ENCODE measurements at regions not wholly inside any gene's neighbourhood (a gene's known extent, or its start where the extent isn't known, plus 50 kb on each side); places are given as distances from the start of the nearest gene placed in this dataset.
"Not testable (repeated sequence)": the region's sequence is repeated elsewhere in the genome, so short reads cannot be mapped to it uniquely, and the experiment has no call there.

GRCh38 chr4:63063760-63064159 lies 1345.5 kb downstream of the TECRL start:
- DNase-seq (ENCODE audit: low read depth) = no peak

GRCh38 chr4:63062891-63063290 lies 1346.4 kb downstream of the TECRL start:
- not testable (repeated sequence) for DNase-seq (ENCODE audit: low read depth)

GRCh38 chr4:63049726-63050125 lies 1359.5 kb downstream of the TECRL start:
- no peak for DNase-seq (ENCODE audit: low read depth)

DNA sequence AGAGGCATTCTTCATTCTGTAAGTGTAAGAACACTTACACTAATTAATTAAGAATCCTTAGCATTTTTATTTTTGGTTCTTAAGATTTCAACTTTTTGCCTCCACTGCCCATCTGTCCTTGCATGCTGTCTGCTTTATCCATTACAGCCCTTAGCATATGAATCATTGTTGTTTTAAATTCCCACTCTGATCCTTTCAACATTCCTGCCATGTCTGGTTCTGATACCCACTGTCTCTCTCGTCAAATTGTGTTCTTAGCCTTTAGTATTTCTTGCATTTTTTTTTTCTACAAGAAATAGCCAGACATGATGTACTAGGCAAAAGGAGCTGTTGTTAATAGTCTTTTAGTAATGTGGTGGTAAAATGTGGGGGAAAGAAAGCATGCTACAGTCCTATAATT lies 1360.0 kb downstream of the TECRL start:
- no peak for DNase-seq (ENCODE audit: low read depth)

GRCh38 chr4:63036159-63036866 lies 1372.9 kb downstream of the TECRL start:
- DNase-seq (ENCODE audit: low read depth) = no peak

GRCh38 chr4:63029380-63029779 lies 1379.9 kb downstream of the TECRL start:
- DNase-seq (ENCODE audit: low read depth) = no peak

- no peak for DNase-seq (ENCODE audit: low read depth)
Measured at GRCh38 chr4:63020661-63021060, 1388.6 kb downstream of the TECRL start.

GRCh38 chr4:63017300-63017699 lies 1392.0 kb downstream of the TECRL start:
- no peak for DNase-seq (ENCODE audit: low read depth)

DNA sequence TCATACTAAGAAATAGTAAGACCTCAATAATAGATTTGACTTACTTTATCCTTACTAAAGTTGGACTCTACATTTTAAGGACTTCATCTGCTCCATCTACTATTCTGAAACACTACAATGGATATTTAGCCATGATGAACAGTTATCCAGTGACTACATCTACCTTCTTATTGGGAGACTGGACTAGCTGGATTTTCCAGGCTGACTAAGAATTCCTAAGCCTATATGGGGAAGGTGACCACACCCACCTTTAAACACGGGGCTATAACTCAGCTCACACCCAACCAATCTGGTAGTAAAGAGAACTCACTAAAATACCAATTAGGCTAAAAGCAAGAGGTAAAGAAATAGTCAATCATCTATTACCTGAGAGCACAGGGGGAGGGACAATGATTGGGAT lies 1438.4 kb downstream of the TECRL start:
- no peak for DNase-seq (ENCODE audit: low read depth)

GRCh38 chr4:62960415-62960814 lies 1448.8 kb downstream of the TECRL start:
- no peak for DNase-seq (ENCODE audit: low read depth)

DNA sequence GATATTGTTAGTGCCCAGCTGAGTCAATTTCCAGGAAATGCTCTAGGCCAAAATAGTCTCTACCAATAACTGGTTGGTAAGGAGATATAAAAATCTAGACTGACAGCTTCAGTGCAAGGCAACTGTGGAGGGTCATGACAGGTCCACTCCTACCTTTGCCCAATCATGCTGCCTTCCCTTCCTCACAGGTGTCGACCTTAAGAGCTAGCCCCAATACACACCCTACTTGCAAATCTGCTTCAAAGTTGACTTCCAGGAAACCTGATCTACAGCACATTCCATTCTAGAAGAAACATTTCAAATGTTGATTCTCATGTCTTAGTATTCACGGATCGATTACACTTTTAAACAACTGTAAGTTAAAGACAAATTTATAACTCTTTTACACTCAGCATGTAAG lies 1455.5 kb downstream of the TECRL start:
- DNase-seq (ENCODE audit: low read depth) = no peak

GRCh38 chr4:62952366-62952765 lies 1456.9 kb downstream of the TECRL start:
- DNase-seq (ENCODE audit: low read depth) = no peak

- no peak for DNase-seq (ENCODE audit: low read depth)
Measured at GRCh38 chr4:62948108-62948507, 1461.1 kb downstream of the TECRL start.

DNA sequence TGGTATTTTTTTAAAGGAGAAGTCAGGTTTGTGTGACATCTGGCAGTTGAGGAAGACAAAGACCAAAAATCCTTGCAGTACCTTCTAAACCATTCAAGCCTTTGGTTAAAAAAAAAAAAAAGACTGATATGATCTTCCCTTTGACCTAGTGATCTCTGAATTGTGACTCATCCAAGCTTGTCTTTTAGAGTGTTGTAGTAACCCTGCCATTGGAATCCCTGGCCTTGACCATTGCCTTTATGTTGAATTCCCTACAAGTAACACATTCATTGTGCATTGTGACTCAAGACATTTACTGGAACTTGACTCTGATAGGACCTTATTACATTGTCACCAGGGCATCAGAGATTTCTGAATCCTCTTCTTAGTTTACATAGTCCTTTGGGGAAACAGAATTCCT lies 1469.0 kb downstream of the TECRL start:
- DNase-seq (ENCODE audit: low read depth) = no peak

DNA sequence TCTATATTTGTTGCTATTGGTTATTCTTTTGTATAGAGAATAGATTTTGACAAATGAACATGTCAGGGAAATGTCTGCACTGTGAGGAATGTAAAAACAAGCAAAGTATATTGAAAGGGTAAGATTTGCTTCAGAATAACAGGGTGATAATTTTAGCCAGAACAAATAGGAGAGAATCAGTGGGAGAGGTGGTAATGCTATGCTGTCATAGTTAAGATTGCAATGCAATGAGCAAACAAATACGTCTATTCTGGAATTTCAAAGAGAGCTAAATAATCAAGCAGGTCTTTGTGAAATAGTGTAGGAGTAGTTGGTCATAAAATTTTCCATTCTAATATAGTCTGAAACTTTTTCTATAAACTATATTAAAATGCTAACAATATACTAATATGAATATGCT lies 1478.4 kb downstream of the TECRL start:
- no peak for DNase-seq (ENCODE audit: low read depth)

DNA sequence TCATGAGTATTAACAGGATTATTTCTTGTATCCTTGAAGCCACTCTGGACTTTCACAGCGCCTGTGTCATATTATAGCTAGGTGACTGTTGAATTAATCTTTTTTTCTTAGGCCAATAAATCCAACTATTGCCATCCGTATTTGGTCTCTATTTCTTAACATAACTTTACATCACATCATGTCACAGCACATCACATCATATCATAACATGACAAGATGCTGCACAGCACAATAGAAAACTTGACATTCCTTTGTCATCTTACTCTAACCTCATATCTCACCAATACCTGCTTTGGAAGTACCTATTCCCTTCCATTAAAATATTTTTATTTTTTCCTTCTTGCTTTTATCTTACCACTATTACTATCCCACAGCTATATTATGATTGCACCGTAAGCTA lies 1480.8 kb downstream of the TECRL start:
- DNase-seq (ENCODE audit: low read depth) = no peak

DNA sequence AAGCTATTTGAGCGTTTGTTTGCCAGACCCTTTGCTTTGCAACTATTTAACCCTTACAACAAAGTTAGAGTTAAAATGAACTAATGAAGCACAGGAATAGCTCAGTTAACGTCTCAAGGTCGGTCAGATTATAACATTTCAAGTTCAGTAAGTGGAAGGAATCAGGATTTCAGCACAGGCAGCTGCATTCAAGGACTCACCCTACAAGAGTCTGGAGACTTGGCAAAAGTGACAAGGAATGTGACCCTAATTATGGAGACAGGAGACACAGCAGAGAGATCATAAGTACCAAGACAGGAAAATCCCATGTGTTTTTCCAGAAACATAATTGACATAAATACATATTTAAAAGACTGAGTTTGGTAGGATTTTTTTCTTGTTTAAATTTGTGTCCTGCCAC lies 1481.7 kb downstream of the TECRL start:
- DNase-seq (ENCODE audit: low read depth) = no peak

- no peak for DNase-seq (ENCODE audit: low read depth)
Measured at GRCh38 chr4:62923783-62924182, 1485.5 kb downstream of the TECRL start.

DNA sequence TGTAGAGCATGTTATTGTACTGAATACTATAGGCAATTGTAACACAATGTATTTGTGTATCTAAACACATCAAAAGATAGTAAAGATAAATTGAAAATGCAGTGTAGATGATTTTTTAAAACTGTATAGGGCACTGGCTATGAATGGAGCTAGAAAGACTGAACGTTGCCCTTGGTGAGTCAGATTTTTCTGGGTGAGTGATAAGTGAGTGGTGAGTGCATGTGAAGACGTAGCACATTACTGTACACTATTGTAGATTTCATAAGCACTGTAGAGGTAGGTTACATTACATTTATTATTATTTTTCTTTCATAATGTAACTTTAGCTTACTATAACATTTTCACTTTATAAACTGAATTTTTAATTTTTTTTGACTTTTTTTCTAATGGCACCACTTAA lies 1491.6 kb downstream of the TECRL start:
- no peak for DNase-seq (ENCODE audit: low read depth)

- no peak for DNase-seq (ENCODE audit: low read depth)
Measured at GRCh38 chr4:62914758-62915157, 1494.5 kb downstream of the TECRL start.

- DNase-seq (ENCODE audit: low read depth) = no peak
Measured at GRCh38 chr4:62913065-62913464, 1496.2 kb downstream of the TECRL start.

DNA sequence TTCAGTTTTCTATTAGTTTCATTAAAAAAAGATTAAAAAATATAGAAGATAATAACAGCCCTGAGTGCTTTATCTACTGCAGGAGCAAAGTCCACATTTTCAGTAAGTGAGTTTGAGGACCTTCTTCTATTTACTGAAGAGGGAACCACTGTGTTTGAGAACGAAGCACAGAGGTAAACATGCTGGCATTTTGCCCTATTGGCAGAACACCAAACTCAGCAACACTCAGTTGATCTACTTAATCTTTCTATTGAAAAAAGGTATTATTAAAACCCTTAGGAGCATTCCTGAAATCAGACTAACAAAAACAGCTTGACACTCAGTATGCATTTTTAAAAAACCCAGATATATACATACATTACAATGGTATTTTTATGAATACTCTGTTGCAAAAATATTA lies 1496.7 kb downstream of the TECRL start:
- DNase-seq (ENCODE audit: low read depth) = no peak

DNA sequence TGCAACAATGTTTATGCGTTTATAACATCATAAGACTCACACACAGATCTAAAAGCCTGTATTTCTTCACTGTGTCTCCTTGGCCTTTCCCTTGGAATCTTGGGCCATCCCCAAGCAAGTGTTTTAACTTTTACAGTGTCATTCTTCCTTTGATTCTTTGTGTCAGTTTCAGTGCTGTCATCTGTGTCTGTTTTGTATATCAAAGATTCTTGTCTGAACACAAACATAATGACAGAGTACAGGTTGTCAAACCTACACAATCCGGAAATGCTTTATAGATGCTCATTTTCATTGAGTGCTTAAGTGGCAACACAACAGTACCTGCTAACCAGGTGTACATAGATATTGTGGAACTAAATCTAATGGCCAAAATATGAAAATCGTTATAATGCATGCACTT lies 1500.0 kb downstream of the TECRL start:
- no peak for DNase-seq (ENCODE audit: low read depth)

DNA sequence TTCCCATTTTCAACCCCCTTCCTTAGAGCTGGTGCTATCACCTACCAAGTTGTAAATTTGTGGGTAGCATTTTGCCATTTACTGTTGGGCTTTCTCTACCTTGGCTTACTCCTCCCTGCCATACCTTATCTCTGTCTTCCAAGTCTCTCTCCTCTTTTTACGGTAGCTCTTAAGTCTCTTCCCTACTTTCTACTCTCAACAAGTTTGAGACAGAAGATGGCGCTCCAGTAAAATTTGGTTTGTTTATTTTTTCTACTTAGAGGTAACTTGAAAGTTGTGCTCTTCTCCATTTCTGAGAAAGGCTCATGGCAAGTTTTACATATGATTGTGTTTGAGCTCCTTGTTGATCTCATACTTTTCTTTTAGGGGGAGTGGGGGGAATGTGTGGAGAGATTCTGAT lies 1508.1 kb downstream of the TECRL start:
- DNase-seq (ENCODE audit: low read depth) = no peak
